Liver (tissue), 8 donors: ENCODE measurements at regions not wholly inside any gene's neighbourhood (a gene's known extent, or its start where the extent isn't known, plus 50 kb on each side); places are given as distances from the start of the nearest gene placed in this dataset.

Experiments used
- DNase-seq: peaks from one replicate; pipeline ENCODE4 v3.0.0-alpha.2; 2017; ENCODE audit warnings: low spot score
- H3K27ac ChIP-seq, 2 donors: one replicate each; pipeline ENCODE4 v1.7.0; 2013; ENCODE audit warnings: inconsistent platforms in 2 of 2, low read length in 2 of 2, control low read depth in 1 of 2, low read depth in 1 of 2, mild to moderate bottlenecking in 1 of 2
- H3K27me3 ChIP-seq, 4 donors: one replicate each; pipeline versions ENCODE4 v1.6.1 to v1.7.0; 2013; ENCODE audit warnings: low read length in 3 of 4, inconsistent platforms in 1 of 4, mild to moderate bottlenecking in 1 of 4, moderate library complexity in 1 of 4; ENCODE audit not compliant: control insufficient read depth in 4 of 4, insufficient read depth in 4 of 4
- H3K36me3 ChIP-seq, 4 donors: one replicate each; pipeline versions ENCODE4 v1.6.1 to v1.7.0; 2013; ENCODE audit warnings: low read length in 3 of 4, mild to moderate bottlenecking in 3 of 4, low read depth in 1 of 4, moderate library complexity in 1 of 4; ENCODE audit not compliant: control insufficient read depth in 4 of 4, insufficient read depth in 3 of 4
- H3K4me1 ChIP-seq, 4 donors: one replicate each; pipeline versions ENCODE4 v1.6.1 to v1.7.0; 2013; ENCODE audit warnings: low read length in 3 of 4, mild to moderate bottlenecking in 3 of 4, moderate library complexity in 1 of 4; ENCODE audit not compliant: control insufficient read depth in 4 of 4, insufficient read depth in 4 of 4
- H3K4me3 ChIP-seq, 3 donors: one replicate each; pipeline versions ENCODE4 v1.6.1 to v1.7.0; 2013; ENCODE audit warnings: low read length in 3 of 3, control low read depth in 1 of 3, low read depth in 1 of 3, mild to moderate bottlenecking in 1 of 3
- H3K9ac ChIP-seq, 2 donors: one replicate each; pipeline ENCODE4 v1.7.0; 2013; ENCODE audit warnings: low read length in 2 of 2, mild to moderate bottlenecking in 2 of 2, moderate library complexity in 2 of 2, control low read depth in 1 of 2, low read depth in 1 of 2
- H3K9me3 ChIP-seq, 4 donors: one replicate each; pipeline versions ENCODE4 v1.6.1 to v1.7.0; 2013; ENCODE audit warnings: low read length in 3 of 4; ENCODE audit not compliant: control insufficient read depth in 4 of 4
- ATF3 ChIP-seq: IDR thresholded peaks from 2 replicates; pipeline ENCODE4 v1.6.1; 2016; ENCODE audit warnings: antibody characterized with exemption
- CTCF ChIP-seq: fragments of 150-350 bp; IDR thresholded peaks from 2 replicates; pipeline ENCODE4 v1.5.1; 2017; ENCODE audit warnings: improper control_type of control experiment, low read depth, low read length; ENCODE audit not compliant: missing input control
- EGR1 ChIP-seq, 2 donors: IDR thresholded peaks; 2 replicates each; pipeline ENCODE4 v1.6.1; 2016 to 2018; ENCODE audit warnings: antibody characterized with exemption in 2 of 2, low read depth in 2 of 2
- FOXA1 ChIP-seq: IDR thresholded peaks from 2 replicates; pipeline ENCODE4 v1.6.1; 2016; ENCODE audit warnings: antibody characterized with exemption
- FOXA2 ChIP-seq: IDR thresholded peaks from 2 replicates; pipeline ENCODE4 v1.6.1; 2016; ENCODE audit warnings: antibody characterized with exemption
- GABPA ChIP-seq, 2 donors: IDR thresholded peaks in 1 of 2; conservative IDR thresholded peaks in 1 of 2; 2 replicates each; pipeline ENCODE4 v1.6.1; 2016; ENCODE audit warnings: antibody characterized with exemption in 2 of 2, mild to moderate bottlenecking in 1 of 2, moderate library complexity in 1 of 2
- HNF4A ChIP-seq, 2 donors: conservative IDR thresholded peaks; 2 replicates each; pipeline ENCODE4 v1.6.1; 2016; ENCODE audit warnings: antibody characterized with exemption in 2 of 2, mild to moderate bottlenecking in 2 of 2
- HNF4G ChIP-seq: IDR thresholded peaks from 2 replicates; pipeline ENCODE4 v1.6.1; 2016; ENCODE audit warnings: antibody characterized with exemption
- JUND ChIP-seq, 2 donors: IDR thresholded peaks; 2 replicates each; pipeline ENCODE4 v1.6.1; 2016; ENCODE audit warnings: antibody characterized with exemption in 2 of 2
- MAX ChIP-seq: IDR thresholded peaks from 2 replicates; pipeline ENCODE4 v1.6.1; 2016; ENCODE audit warnings: antibody characterized with exemption
- NR2F2 ChIP-seq: IDR thresholded peaks from 2 replicates; pipeline ENCODE4 v1.6.1; 2016; ENCODE audit warnings: antibody characterized with exemption
- RAD21 ChIP-seq, 2 donors: IDR thresholded peaks; 2 replicates each; pipeline ENCODE4 v1.6.1; 2016; ENCODE audit warnings: antibody characterized with exemption in 2 of 2, mild to moderate bottlenecking in 2 of 2
- REST ChIP-seq: IDR thresholded peaks from 2 replicates; pipeline ENCODE4 v1.6.1; 2016; ENCODE audit warnings: antibody characterized with exemption, mild to moderate bottlenecking
- RXRA ChIP-seq, 2 donors: IDR thresholded peaks; 2 replicates each; pipeline ENCODE4 v1.6.1; 2017 to 2018; ENCODE audit warnings: antibody characterized with exemption in 2 of 2, mild to moderate bottlenecking in 1 of 2
- SP1 ChIP-seq: IDR thresholded peaks from 2 replicates; pipeline ENCODE4 v1.6.1; 2018; ENCODE audit warnings: antibody characterized with exemption, mild to moderate bottlenecking
- TAF1 ChIP-seq: conservative IDR thresholded peaks from 2 replicates; pipeline ENCODE4 v1.6.1; 2016; ENCODE audit warnings: antibody characterized with exemption, mild to moderate bottlenecking
- YY1 ChIP-seq: IDR thresholded peaks from 2 replicates; pipeline ENCODE4 v1.6.1; 2016; ENCODE audit warnings: antibody characterized with exemption, mild to moderate bottlenecking
- ZBTB33 ChIP-seq: IDR thresholded peaks from 2 replicates; pipeline ENCODE4 v1.6.1; 2016; ENCODE audit warnings: antibody characterized with exemption
- WGBS: extraction: QIAGEN DNeasy Blood & Tissue Kit; methylation state at CpG from one replicate; pipeline ENCODE4 v1.1.7; 2013; 5-methylcytosine and 5-hydroxymethylcytosine counted together
- donor health status: healthy.
- donor health status: healthy.
- donor health status: healthy.
- donor health status: healthy.
- donor health status: healthy.

GRCh38 chr6:4598384-4598995 lies 177.7 kb upstream of the CDYL start:
- no peak for DNase-seq
- H3K4me1 ChIP-seq, result no peaks in the 10 kb centered on the region
- H3K9ac ChIP-seq, result no peak overlapping the region
- H3K4me3 ChIP-seq, result no peak overlapping the region
- no peaks in the 10 kb centered on the region for H3K9me3 ChIP-seq
- no peak for TF ChIP-seq FOXA2
- TF ChIP-seq GABPA (IDR thresholded peaks at IDR 0.05 in 1 of 2, conservative IDR thresholded peaks at IDR 0.05 in 1 of 2), result no peak
- no peak for TF ChIP-seq SP1
- no peak for TF ChIP-seq ZBTB33
- no peak for TF ChIP-seq FOXA1
- TF ChIP-seq REST, result no peak
- TF ChIP-seq TAF1, result no peak
- TF ChIP-seq HNF4A (conservative IDR thresholded peaks at IDR 0.05), result no peak
- TF ChIP-seq JUND (IDR thresholded peaks at IDR 0.05), result no peak
- no peak for TF ChIP-seq RXRA (IDR thresholded peaks at IDR 0.05)
- no peak for TF ChIP-seq HNF4G
- no peak for TF ChIP-seq YY1
- no peak for TF ChIP-seq NR2F2
- no peak for TF ChIP-seq ATF3
- no peak for TF ChIP-seq MAX
- no peak for TF ChIP-seq RAD21 (IDR thresholded peaks at IDR 0.05)
- TF ChIP-seq EGR1 (IDR thresholded peaks at IDR 0.05; ENCODE audit: low read depth in 2 of 2), result no peak
- TF ChIP-seq CTCF, result no peak
- 87% methylated on average over 4 of the region's 4 CpGs for WGBS
- no peaks in the 10 kb centered on the region for H3K36me3 ChIP-seq
- H3K27ac ChIP-seq, result no peak overlapping the region
- H3K27me3 ChIP-seq, result peaks cover 0 to 4% (median 0%) of the 10 kb centered on the region in 4 donors
